GM12873 (cell line): ENCODE measurements at regions not wholly inside any gene's neighbourhood (a gene's known extent, or its start where the extent isn't known, plus 50 kb on each side); places are given as distances from the start of the nearest gene placed in this dataset.

Experiments used
- CTCF ChIP-seq: IDR thresholded peaks from 2 replicates; pipeline ENCODE4 v1.5.1; 2012; ENCODE audit warnings: low read depth, mild to moderate bottlenecking, moderate library complexity, low read length, control low read depth; ENCODE audit not compliant: insufficient read depth; ENCODE audit errors: missing control alignments

GRCh38 chr5:27639005-27639612 lies 600.7 kb upstream of the CDH9 start:
- no peak for TF ChIP-seq CTCF

- TF ChIP-seq CTCF: no peak
These were observed 581.6 kb upstream of the CDH9 start for GRCh38 chr5:27619982-27620381.

- TF ChIP-seq CTCF: no peak
These were observed 573.8 kb upstream of the CDH9 start for GRCh38 chr5:27612161-27612560.

- TF ChIP-seq CTCF: no peak
These were observed 570.6 kb upstream of the CDH9 start for GRCh38 chr5:27608992-27609391.

- TF ChIP-seq CTCF: no peak
These were observed 560.2 kb upstream of the CDH9 start for GRCh38 chr5:27598576-27598975.

- TF ChIP-seq CTCF: no peak
These were observed 555.8 kb upstream of the CDH9 start for GRCh38 chr5:27594141-27594540.

- TF ChIP-seq CTCF: no peak
These were observed 553.8 kb upstream of the CDH9 start for GRCh38 chr5:27592231-27592630.

- TF ChIP-seq CTCF: no peak
These were observed 552.1 kb upstream of the CDH9 start for GRCh38 chr5:27590503-27590902.
